ENCODE measurements at regions not wholly inside any gene's neighbourhood (a gene's known extent, or its start where the extent isn't known, plus 50 kb on each side); places are given as distances from the start of the nearest gene placed in this dataset.

GRCh38 chr6:51300510-51300909, 481.8 kb downstream of the TFAP2B start:
- Histone ChIP-seq H3K27ac (no peak overlapping the region), H3K4me3 (no peak overlapping the region), H3K9me3 (ENCODE audit: insufficient read depth, low read depth) (no peaks in the 10 kb centered on the region), H2AFZ (no peak overlapping the region), H3K9me2 (ENCODE audit: insufficient read depth) (no peaks in the 10 kb centered on the region), H3K4me1 (replicated peaks; ENCODE audit: insufficient read depth) (no peaks in the 10 kb centered on the region), H3F3A (ENCODE audit: insufficient read depth, low read depth) (no peaks in the 10 kb centered on the region), H3K4me2 (no peak overlapping the region), H3K36me3 (ENCODE audit: low read depth) (no peaks in the 10 kb centered on the region), H3K79me2 (ENCODE audit: low read depth) (no peaks in the 10 kb centered on the region), H4K20me1 (ENCODE audit: insufficient read depth) (no peaks in the 10 kb centered on the region), H3K27me3 (ENCODE audit: insufficient read depth, low read depth) (no peaks in the 10 kb centered on the region)
- ChIA-PET POLR2A (ENCODE audit: unreplicated experiment) (no interaction called here), CTCF (no interaction called here)
- DNase-seq, result no peak
- intact Hi-C loops (cut with micrococcal nuclease; ENCODE audit: unreplicated experiment), result no loop called here
- no TSS peak for BruUV-seq (replicated peaks)
- no peak for TF ChIP-seq CTCF (conservative IDR thresholded peaks at IDR 0.05)

GRCh38 chr6:51301962-51302361, 483.3 kb downstream of the TFAP2B start:
- no peaks in the 10 kb centered on the region for H3K27me3 ChIP-seq (ENCODE audit: insufficient read depth, low read depth)
- no peaks in the 10 kb centered on the region for H3K36me3 ChIP-seq (ENCODE audit: low read depth)
- no peaks in the 10 kb centered on the region for H4K20me1 ChIP-seq (ENCODE audit: insufficient read depth)
- intact Hi-C loops (cut with micrococcal nuclease; ENCODE audit: unreplicated experiment), result no loop called here
- H3K4me1 ChIP-seq (replicated peaks; ENCODE audit: insufficient read depth), result no peaks in the 10 kb centered on the region
- BruUV-seq (replicated peaks), result no TSS peak
- H3K4me2 ChIP-seq, result no peak overlapping the region
- H3F3A ChIP-seq (ENCODE audit: insufficient read depth, low read depth), result no peaks in the 10 kb centered on the region
- H3K79me2 ChIP-seq (ENCODE audit: low read depth), result no peaks in the 10 kb centered on the region
- H3K9me2 ChIP-seq (ENCODE audit: insufficient read depth), result no peaks in the 10 kb centered on the region
- H3K9me3 ChIP-seq (ENCODE audit: insufficient read depth, low read depth), result no peaks in the 10 kb centered on the region
- no peak overlapping the region for H2AFZ ChIP-seq
- no peak for TF ChIP-seq EZH2 (IDR thresholded peaks at IDR 0.05; ENCODE audit: low read depth)
- TF ChIP-seq CTCF (conservative IDR thresholded peaks at IDR 0.05), result no peak
- ChIA-PET POLR2A (ENCODE audit: unreplicated experiment) (no interaction called here), CTCF (no interaction called here)
- no peak overlapping the region for H3K4me3 ChIP-seq
- H3K27ac ChIP-seq, result no peak overlapping the region
- DNase-seq, result no peak

- BruUV-seq (replicated peaks), result no TSS peak
- H3K36me3 ChIP-seq (ENCODE audit: low read depth), result no peaks in the 10 kb centered on the region
- H4K20me1 ChIP-seq (ENCODE audit: insufficient read depth), result no peaks in the 10 kb centered on the region
- H3K27me3 ChIP-seq (ENCODE audit: insufficient read depth, low read depth), result no peaks in the 10 kb centered on the region
- H3K9me2 ChIP-seq (ENCODE audit: insufficient read depth), result no peaks in the 10 kb centered on the region
- intact Hi-C loops (cut with micrococcal nuclease; ENCODE audit: unreplicated experiment), result no loop called here
- no peaks in the 10 kb centered on the region for H3K79me2 ChIP-seq (ENCODE audit: low read depth)
- no peak overlapping the region for H2AFZ ChIP-seq
- ChIA-PET POLR2A (ENCODE audit: unreplicated experiment) (no interaction called here), CTCF (no interaction called here)
- no peaks in the 10 kb centered on the region for H3K4me1 ChIP-seq (replicated peaks; ENCODE audit: insufficient read depth)
- H3F3A ChIP-seq (ENCODE audit: insufficient read depth, low read depth), result no peaks in the 10 kb centered on the region
- H3K9me3 ChIP-seq (ENCODE audit: insufficient read depth, low read depth), result no peaks in the 10 kb centered on the region
- no peak for DNase-seq
- H3K4me3 ChIP-seq, result no peak overlapping the region
- H3K4me2 ChIP-seq, result no peak overlapping the region
- no peak overlapping the region for H3K27ac ChIP-seq
- TF ChIP-seq EZH2 (IDR thresholded peaks at IDR 0.05; ENCODE audit: low read depth) (no peak), CTCF (conservative IDR thresholded peaks at IDR 0.05) (no peak)
Observed at GRCh38 chr6:51302431-51302830, 483.8 kb downstream of the TFAP2B start.
